ENCODE measurements at regions not wholly inside any gene's neighbourhood (a gene's known extent, or its start where the extent isn't known, plus 50 kb on each side); places are given as distances from the start of the nearest gene placed in this dataset.

DNA sequence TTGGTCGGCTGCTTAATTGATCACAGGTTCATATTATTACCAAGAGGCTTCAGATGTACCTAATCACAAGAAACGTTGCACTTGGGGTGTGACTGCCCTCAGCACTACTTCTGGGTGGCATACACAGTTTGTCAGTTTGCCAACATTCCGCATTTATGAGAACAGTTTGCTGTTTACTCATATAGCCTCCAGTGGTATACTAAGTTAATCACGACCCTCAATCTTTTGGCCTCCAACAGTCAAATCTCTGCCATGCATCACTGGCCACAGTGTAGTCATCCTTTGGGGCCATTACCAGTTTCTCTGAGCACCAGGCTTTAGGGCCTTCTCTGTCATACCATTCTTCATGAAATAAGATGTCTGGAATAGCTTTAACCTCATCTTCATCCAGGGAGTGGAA, 62.8 kb upstream of the BCL9 start:
- no peaks in the 10 kb centered on the region for H3K9me3 ChIP-seq (ENCODE audit: low read depth)
- DNase-seq (ENCODE audit: low spot score): no peak
- no peak overlapping the region for H3K4me2 ChIP-seq
- no peak overlapping the region for H2AFZ ChIP-seq
- no peaks in the 10 kb centered on the region for H3K27me3 ChIP-seq
- no peaks in the 10 kb centered on the region for H3K9me2 ChIP-seq (replicated peaks; ENCODE audit: insufficient read depth)
- no peaks in the 10 kb centered on the region for H3K79me2 ChIP-seq
- no peak overlapping the region for H3K4me3 ChIP-seq
- no peak for TF ChIP-seq CTCF (IDR thresholded peaks at IDR 0.05; ENCODE audit: poor library complexity)
- no peak for TF ChIP-seq EZH2phosphoT487 (IDR thresholded peaks at IDR 0.05; ENCODE audit: low read depth, severe bottlenecking, unreplicated experiment)
- TF ChIP-seq EZH2 (IDR thresholded peaks at IDR 0.05; ENCODE audit: borderline replicate concordance): no peak
- 80% methylated on average over 4 of the region's 4 CpGs for WGBS (ENCODE audit: low lambda C conversion rate, missing lambda C conversion rate)
- H3K4me1 ChIP-seq (ENCODE audit: insufficient read depth): no peaks in the 10 kb centered on the region
- H3K36me3 ChIP-seq (replicated peaks; ENCODE audit: insufficient read depth, low read depth): no peaks in the 10 kb centered on the region
- H4K20me1 ChIP-seq (ENCODE audit: insufficient read depth, poor library complexity, severe bottlenecking): no peaks in the 10 kb centered on the region
- no peak overlapping the region for H3K27ac ChIP-seq

- no peak overlapping the region for H2AFZ ChIP-seq
- H4K20me1 ChIP-seq (ENCODE audit: insufficient read depth, poor library complexity, severe bottlenecking): no peaks in the 10 kb centered on the region
- TF ChIP-seq CTCF (IDR thresholded peaks at IDR 0.05; ENCODE audit: poor library complexity) (no peak), EZH2phosphoT487 (IDR thresholded peaks at IDR 0.05; ENCODE audit: low read depth, severe bottlenecking, unreplicated experiment) (no peak), EZH2 (IDR thresholded peaks at IDR 0.05; ENCODE audit: borderline replicate concordance) (no peak)
- H3K4me1 ChIP-seq (ENCODE audit: insufficient read depth): no peaks in the 10 kb centered on the region
- no peaks in the 10 kb centered on the region for H3K9me3 ChIP-seq (ENCODE audit: low read depth)
- no peaks in the 10 kb centered on the region for H3K9me2 ChIP-seq (replicated peaks; ENCODE audit: insufficient read depth)
- H3K27me3 ChIP-seq: no peaks in the 10 kb centered on the region
- no peak overlapping the region for H3K4me3 ChIP-seq
- 73% methylated on average over 3 of the region's 3 CpGs for WGBS (ENCODE audit: low lambda C conversion rate, missing lambda C conversion rate)
- no peaks in the 10 kb centered on the region for H3K36me3 ChIP-seq (replicated peaks; ENCODE audit: insufficient read depth, low read depth)
- peak overlapping the region; percentile 18 for H3K4me2 ChIP-seq
- no peaks in the 10 kb centered on the region for H3K79me2 ChIP-seq
- peak overlapping the region; percentile 32 for H3K27ac ChIP-seq
- DNase-seq (ENCODE audit: low spot score): no peak
These were observed 61.3 kb upstream of the BCL9 start for GRCh38 chr1:147479864-147480564.

DNA sequence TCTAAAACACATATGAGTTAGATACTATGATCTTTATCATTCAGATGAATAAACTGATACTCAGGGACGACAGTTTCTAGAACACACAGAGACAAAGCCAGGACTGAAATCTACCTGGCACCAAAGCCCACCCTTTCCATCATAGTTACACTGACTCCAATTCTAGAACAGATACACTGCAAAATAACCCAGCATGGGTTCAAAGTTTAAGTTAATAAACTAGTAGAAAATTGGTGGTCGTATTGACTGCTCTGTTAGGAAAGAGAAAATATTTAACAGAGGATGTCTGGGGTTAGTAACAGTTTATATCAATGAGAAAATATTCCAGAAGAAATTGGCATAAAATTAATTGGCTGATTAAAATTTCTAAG, 60.8 kb upstream of the BCL9 start:
- no peaks in the 10 kb centered on the region for H3K9me2 ChIP-seq (replicated peaks; ENCODE audit: insufficient read depth)
- no peaks in the 10 kb centered on the region for H3K9me3 ChIP-seq (ENCODE audit: low read depth)
- no peaks in the 10 kb centered on the region for H3K4me1 ChIP-seq (ENCODE audit: insufficient read depth)
- peak overlapping the region; percentile 18 for H3K4me2 ChIP-seq
- no peak for DNase-seq (ENCODE audit: low spot score)
- H3K4me3 ChIP-seq: no peak overlapping the region
- no peaks in the 10 kb centered on the region for H4K20me1 ChIP-seq (ENCODE audit: insufficient read depth, poor library complexity, severe bottlenecking)
- no peaks in the 10 kb centered on the region for H3K27me3 ChIP-seq
- H3K27ac ChIP-seq: peak overlapping the region; percentile 32
- no peaks in the 10 kb centered on the region for H3K79me2 ChIP-seq
- H2AFZ ChIP-seq: no peak overlapping the region
- 30% methylated on average over 2 of the region's 2 CpGs for WGBS (ENCODE audit: low lambda C conversion rate, missing lambda C conversion rate)
- H3K36me3 ChIP-seq (replicated peaks; ENCODE audit: insufficient read depth, low read depth): no peaks in the 10 kb centered on the region
- TF ChIP-seq CTCF (IDR thresholded peaks at IDR 0.05; ENCODE audit: poor library complexity) (no peak), EZH2phosphoT487 (IDR thresholded peaks at IDR 0.05; ENCODE audit: low read depth, severe bottlenecking, unreplicated experiment) (no peak), EZH2 (IDR thresholded peaks at IDR 0.05; ENCODE audit: borderline replicate concordance) (no peak)
